Neural cell (in vitro differentiated cells): ENCODE measurements at regions not wholly inside any gene's neighbourhood (a gene's known extent, or its start where the extent isn't known, plus 50 kb on each side); places are given as distances from the start of the nearest gene placed in this dataset.

ENCODE experiments used
- EP300 ChIP-seq: fragments of 450-650 bp; conservative IDR thresholded peaks from 2 replicates; pipeline ENCODE4 v1.6.1; 2014; ENCODE audit warnings: antibody characterized with exemption, mild to moderate bottlenecking, moderate library complexity; ENCODE audit not compliant: poor library complexity, severe bottlenecking
- EZH2 ChIP-seq: fragments of 200-600, 300-800 bp; shearing (Covaris generic), sonication (generic); IDR thresholded peaks from 2 replicates; pipeline ENCODE4 v1.6.1; 2014; ENCODE audit warnings: antibody characterized with exemption, low read length, borderline replicate concordance, mild to moderate bottlenecking; ENCODE audit not compliant: insufficient read depth, poor library complexity, severe bottlenecking
- MXI1 ChIP-seq: fragments of 450-650 bp; conservative IDR thresholded peaks from 2 replicates; pipeline ENCODE4 v1.6.1; 2014; ENCODE audit warnings: antibody characterized with exemption, mild to moderate bottlenecking; ENCODE audit not compliant: poor library complexity, severe bottlenecking
- POLR2AphosphoS5 ChIP-seq: IDR thresholded peaks from 2 replicates; pipeline ENCODE4 v1.6.1; 2012
- RAD21 ChIP-seq: fragments of 450-650 bp; conservative IDR thresholded peaks from 2 replicates; pipeline ENCODE4 v1.6.1; 2014; ENCODE audit warnings: antibody characterized with exemption, mild to moderate bottlenecking, moderate library complexity
- TAF1 ChIP-seq: IDR thresholded peaks from 2 replicates; pipeline ENCODE4 v1.6.1; 2012; ENCODE audit warnings: low read depth
- TF ChIP-seq, protein P1 (sequence below): fragments of 450-650 bp; IDR thresholded peaks from 2 replicates; pipeline ENCODE4 v1.5.1; 2014; ENCODE audit warnings: antibody characterized with exemption, mild to moderate bottlenecking, moderate library complexity; ENCODE audit not compliant: poor library complexity, severe bottlenecking
- TF ChIP-seq, protein P2 (sequence below): IDR thresholded peaks from 2 replicates; pipeline ENCODE4 v1.6.1; 2012; ENCODE audit warnings: borderline replicate concordance

DNA sequence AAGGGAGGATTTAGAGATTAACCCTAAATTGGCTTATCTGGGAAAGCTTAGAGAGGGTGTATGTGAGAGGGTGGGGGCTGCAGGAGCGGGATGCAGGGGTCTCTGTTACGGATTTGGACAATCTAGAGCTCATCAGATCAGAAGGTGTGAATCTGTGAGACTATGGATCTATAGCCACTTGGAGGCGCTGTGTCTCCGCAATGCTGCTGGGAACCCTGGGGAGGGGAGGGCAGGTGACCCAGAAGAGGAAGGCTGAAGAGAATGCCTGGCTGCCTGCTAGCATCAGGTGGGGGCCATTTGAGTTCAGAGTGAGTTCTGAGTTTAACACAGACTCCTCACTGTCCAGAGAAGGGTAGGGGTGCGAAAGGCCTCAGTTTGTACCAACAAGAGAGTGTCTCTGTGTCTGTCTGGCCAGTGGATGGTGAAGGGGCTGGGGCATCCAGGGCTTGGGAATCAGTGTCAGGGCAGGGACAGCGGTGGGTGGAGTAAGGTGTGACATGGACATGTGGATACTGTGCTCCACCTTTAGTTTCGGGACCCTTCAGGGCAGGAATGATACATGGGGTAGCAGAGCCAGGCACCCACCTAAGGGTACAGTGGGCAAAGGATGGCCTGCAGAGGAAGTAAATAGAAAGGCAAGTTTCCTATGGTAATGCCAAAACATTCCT, 187.3 kb upstream of the PRSS58 start:
- TF ChIP-seq, protein P1, sequence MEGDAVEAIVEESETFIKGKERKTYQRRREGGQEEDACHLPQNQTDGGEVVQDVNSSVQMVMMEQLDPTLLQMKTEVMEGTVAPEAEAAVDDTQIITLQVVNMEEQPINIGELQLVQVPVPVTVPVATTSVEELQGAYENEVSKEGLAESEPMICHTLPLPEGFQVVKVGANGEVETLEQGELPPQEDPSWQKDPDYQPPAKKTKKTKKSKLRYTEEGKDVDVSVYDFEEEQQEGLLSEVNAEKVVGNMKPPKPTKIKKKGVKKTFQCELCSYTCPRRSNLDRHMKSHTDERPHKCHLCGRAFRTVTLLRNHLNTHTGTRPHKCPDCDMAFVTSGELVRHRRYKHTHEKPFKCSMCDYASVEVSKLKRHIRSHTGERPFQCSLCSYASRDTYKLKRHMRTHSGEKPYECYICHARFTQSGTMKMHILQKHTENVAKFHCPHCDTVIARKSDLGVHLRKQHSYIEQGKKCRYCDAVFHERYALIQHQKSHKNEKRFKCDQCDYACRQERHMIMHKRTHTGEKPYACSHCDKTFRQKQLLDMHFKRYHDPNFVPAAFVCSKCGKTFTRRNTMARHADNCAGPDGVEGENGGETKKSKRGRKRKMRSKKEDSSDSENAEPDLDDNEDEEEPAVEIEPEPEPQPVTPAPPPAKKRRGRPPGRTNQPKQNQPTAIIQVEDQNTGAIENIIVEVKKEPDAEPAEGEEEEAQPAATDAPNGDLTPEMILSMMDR = no peak
- TF ChIP-seq EZH2 (no peak), TAF1 (no peak), RAD21 (no peak), EP300 (no peak), MXI1 (no peak), POLR2AphosphoS5 (no peak)
- TF ChIP-seq, protein P2, sequence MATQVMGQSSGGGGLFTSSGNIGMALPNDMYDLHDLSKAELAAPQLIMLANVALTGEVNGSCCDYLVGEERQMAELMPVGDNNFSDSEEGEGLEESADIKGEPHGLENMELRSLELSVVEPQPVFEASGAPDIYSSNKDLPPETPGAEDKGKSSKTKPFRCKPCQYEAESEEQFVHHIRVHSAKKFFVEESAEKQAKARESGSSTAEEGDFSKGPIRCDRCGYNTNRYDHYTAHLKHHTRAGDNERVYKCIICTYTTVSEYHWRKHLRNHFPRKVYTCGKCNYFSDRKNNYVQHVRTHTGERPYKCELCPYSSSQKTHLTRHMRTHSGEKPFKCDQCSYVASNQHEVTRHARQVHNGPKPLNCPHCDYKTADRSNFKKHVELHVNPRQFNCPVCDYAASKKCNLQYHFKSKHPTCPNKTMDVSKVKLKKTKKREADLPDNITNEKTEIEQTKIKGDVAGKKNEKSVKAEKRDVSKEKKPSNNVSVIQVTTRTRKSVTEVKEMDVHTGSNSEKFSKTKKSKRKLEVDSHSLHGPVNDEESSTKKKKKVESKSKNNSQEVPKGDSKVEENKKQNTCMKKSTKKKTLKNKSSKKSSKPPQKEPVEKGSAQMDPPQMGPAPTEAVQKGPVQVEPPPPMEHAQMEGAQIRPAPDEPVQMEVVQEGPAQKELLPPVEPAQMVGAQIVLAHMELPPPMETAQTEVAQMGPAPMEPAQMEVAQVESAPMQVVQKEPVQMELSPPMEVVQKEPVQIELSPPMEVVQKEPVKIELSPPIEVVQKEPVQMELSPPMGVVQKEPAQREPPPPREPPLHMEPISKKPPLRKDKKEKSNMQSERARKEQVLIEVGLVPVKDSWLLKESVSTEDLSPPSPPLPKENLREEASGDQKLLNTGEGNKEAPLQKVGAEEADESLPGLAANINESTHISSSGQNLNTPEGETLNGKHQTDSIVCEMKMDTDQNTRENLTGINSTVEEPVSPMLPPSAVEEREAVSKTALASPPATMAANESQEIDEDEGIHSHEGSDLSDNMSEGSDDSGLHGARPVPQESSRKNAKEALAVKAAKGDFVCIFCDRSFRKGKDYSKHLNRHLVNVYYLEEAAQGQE = no peak
